HG02981 (cell line): ENCODE measurements at regions not wholly inside any gene's neighbourhood (a gene's known extent, or its start where the extent isn't known, plus 50 kb on each side); places are given as distances from the start of the nearest gene placed in this dataset.

Source experiments
- ATAC-seq: cut with Tn5 transposase; IDR thresholded peaks from one replicate; pipeline ENCODE4 v1.9.1; 2021; ENCODE audit warnings: mild to moderate bottlenecking, moderate library complexity; ENCODE audit not compliant: unreplicated experiment

DNA sequence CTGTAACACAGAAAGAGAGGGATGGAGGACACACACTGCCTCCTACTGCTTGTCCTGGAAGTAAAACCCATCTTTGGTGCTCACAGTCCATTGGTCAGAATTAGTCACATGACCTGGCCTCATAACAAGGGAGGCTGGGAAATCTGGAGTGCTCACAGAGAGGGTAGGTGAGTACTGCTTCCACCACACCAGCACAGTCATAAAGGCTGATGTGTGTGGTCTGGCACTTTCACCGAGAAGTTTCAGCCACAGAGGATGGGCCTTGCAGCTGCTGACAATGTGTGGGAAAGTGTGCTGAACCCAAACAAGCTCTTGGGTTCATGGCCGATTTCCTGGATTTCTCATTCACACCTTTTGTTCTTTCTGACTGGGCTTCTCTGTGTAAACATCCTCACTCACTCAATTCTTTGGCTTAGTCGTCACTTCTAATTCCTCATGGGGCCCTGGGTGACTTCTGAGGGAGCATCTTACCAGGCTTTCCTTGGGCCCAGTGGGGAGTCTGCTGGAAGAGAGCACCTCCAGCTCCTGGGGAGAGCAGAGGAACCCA lies 100.7 kb downstream of the ASB7 start:
- peak; percentile 99 for ATAC-seq

DNA sequence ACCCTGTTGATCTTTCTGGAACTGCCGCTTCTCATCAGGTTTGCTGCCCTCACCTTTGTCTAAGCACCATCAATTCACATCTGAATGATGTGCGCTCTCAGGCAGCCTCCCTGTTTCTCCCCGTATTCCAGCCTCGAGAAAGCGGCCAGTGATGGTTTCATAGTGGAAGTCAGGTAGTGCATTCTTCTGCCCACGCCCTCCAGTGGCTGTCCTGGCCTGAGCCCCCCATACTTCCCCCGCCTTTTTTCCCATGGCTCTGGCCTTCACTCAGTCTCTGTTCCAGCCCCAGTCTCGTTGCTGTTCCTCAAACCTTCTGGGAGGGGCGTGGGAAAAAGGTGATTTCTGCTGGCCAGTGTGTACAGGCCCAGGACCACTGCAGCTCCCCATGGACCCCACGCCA lies 101.3 kb downstream of the ASB7 start:
- no peak for ATAC-seq

DNA sequence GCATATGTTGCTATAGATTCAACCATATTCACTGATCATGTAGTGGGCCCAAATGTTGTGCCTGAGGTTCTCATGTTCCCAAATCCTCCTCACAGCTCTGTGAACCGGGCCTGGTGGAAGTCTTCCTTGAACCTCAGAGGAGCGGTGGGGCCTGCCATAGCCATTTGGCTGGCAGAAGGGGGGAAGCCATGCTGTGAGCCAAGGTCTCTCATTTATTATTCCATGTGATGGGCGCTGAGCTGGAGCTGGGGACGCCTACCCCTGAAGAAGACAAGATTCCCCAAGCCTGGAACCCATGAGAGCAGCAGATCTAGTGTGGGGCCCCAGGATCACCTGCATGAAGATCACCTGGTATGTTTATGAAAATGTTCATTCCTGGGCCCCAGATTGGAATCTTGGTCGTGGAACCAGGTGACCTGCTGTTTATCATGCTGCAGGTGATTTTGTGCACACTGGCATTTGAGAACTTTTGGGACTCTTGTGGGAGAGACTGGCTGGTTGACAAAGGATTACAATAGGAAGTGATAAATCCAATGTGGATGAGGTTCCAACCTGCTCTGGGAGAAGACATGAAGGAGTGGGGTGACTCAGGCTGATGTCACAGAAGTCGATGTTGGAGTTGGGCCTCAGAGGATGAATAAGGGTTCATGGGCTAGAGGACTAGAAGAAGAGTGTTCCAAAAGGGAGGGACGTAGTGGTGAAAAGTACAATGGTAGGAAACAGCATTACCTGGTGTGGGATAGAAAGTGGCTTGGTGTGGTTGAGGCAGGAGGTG lies 102.1 kb downstream of the ASB7 start:
- ATAC-seq = no peak

DNA sequence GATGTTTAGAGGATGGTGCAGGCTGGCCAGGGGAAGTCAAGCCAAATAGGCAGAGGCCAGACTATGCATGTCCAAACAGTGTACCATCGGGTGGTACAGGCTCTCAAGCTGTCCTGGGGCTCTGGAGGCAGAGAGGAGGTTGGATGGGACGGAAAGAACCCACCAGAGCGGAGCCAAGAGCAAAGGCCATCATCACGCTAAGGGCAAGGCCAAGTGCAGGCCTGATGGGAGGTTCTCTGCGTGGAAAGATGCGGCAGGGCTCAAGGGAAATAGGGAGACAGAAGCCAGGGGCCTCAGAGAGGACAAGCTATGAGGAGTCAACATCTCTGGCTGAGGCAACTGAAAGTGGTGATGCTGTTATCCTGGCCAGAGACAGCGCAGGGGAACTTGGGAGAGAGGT lies 102.7 kb downstream of the ASB7 start:
- ATAC-seq = no peak

DNA sequence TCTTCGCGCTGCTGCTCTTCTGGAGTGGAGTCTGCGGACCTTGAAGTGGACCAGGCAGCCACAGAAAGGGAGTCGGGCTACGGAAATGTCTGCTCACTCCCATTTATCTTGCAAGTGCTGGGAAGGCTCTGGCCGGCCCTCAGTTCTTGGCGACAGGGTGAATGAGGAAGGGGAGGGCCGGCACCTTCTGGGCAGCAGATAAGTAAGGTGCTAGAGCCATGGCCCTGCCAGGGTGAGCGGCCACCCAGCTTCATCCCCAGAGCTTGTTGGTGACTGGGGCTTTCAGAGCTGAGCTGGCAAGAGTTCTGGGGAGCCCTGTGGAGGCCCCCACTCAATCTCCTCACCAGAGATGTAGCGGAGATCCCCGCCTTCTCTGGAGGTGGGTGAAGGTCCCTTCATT lies 103.5 kb downstream of the ASB7 start:
- no peak for ATAC-seq

DNA sequence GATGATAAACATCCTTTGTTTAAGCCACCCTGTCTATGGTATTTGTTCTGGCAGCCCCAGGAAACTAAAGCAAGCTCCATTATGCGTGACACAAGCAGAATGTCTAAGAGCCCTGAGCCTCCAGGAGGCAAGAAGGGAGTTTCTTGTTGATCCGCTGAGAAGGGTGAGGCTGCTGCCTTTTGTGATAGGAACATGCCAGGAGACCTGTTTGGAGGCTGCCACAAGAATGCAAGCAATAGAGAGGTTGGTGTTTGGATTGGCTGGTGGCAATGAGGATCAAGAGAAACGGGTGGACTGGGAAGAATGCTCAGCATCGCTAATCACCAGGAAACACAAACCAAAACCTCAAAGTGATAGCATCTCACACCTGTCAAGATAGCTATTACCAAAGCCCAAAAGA lies 104.8 kb downstream of the ASB7 start:
- no peak for ATAC-seq

DNA sequence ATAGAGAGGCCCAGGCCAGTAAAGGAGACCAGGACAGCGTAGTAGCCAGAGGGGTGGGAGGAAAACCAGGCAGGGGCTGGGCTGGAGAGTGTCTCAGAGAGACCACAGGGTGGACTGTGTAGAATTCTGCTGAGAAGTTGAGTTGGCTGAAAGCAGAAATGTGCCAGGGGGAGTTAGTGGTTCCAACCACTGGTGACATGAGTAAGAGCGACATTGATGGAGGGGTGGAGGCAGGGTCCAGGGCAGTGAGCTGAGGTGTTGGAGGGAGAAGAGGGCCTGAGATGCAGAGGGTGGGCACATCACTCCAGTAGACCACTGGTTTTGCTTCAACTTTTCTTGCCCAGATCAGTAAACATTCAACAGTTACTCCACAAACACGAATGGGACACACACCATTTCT lies 106.5 kb downstream of the ASB7 start:
- ATAC-seq = no peak

DNA sequence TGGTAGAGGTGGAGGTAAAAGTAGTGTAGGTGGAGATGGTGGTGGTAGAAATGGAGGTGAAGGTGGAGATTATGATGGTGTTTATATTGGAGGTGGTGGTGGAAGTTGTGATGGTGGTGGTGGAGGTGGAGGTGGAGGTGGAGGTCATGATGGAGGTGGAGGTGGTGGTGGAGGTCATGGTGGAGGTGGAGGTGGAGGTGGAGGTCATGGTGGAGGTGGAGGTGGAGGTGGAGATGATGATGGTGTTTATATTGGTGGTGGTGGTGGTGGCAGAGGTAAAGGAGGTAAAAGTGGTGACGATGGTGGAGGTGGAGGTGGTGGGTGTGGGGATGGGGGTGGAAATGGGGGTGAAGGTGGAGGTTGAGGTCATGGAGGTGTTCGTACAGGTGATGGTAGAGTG lies 107.8 kb downstream of the ASB7 start:
- ATAC-seq = no peak

DNA sequence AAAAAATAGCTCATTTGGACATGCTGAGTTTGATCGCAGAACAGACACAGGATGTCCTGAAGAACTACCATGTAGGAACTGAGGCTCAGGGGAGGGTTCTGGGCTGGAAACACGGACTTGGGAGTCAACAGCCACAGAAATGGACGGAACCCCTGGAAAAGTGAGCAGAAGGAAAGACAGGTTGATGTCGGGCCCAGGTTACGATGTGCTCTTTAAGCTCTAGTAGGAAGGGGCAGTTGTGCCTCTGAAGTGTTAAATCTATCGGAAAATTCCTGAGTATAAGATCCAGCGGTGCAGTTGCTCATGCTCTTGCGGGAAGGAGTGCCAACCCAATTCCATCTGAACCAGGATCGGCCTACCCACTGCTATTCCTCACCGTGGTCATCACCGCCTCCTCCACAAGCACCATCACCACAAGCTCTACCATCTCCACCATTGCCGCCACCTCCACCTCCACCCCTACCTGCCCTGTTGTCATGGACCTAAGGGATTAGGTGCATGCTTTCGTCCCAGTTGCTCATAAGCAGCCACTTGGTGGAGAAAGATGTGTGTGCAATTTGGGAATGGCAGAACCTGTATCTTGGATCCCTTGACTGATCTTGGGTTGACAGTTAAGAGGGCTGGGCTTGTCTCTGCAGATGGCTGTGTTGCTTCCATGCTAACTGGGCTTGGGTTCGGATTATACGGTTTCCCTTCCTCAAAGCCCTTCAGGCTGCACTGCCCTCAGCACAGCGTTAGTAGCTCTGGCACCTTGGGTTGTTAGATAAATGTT lies 108.5 kb downstream of the ASB7 start:
- ATAC-seq = no peak

DNA sequence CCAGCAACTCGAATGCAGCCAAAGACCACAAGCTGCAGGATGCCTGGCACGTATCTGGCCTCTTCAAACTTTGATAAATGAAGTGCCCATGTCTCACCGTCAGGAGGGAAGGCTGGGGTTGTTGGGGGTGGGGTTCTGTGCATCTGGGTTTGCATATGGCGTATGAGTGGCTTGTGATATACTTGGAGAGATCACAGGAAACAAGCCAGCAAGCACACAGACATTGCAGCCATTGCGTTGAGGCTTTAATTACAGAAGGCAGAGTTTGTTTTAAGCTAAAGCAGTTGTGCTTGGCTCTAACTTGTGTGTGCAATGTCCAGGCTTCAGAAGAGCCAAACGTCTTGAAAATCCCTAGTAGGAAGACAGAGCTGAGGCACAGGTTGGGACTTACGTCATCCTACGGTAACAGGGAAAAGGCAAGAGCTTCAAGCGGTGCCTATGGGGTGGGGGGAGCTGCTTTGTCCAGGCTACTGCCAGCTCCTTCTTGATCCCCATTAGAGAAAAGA lies 109.2 kb downstream of the ASB7 start:
- no peak for ATAC-seq

DNA sequence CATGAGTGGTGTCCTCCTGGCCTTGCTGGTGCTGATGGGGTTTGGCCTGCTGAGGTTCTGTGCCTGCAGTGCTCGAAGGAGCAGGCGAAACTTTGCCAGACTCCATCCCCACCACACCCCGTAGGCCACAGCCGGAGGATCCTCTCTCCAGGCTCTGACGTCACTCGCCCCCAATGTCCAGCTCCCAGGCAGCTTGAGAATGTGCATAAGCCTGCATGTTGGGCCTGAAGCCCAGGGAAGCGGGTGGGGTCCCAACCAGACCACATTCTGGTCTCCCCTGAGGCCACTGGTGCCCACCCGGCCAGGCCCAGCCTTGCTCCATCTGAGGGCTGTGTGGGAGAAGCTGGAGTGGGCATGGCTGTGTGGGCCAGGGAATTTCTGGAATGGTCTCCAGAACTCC lies 109.8 kb downstream of the ASB7 start:
- no peak for ATAC-seq

DNA sequence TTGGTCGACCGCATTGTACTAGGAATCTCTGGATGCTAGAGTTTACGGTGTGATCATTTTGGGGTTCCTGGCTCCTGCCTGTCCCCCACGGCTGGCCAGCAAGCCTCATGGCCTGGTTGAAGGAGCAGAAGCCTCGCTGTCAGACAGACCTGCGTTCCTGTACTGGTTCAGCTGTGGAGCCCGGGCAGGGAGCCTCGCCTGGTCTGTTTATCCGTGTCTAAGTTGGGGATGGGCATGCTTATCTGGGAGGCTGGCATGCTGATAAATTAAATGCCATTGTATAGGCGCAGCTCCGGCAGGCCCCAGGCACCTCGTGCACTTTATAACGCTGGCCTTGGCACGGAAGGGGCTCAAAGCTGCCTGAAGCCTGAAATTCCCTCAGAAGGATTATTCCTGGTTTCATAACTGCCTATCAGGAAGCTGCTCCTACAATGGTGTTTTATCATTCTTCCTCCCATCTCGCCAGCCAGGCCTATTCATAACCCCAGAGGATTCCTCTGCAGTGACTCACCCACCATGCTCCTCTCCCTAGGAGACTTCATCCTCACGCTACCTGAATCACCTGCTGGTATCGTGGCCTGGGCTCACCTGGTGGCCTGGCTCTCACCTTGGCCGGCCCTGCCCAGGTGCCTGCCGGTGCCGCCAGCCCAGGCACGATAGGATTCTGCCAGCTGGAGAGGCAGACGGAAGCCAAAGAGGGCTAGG lies 110.9 kb downstream of the ASB7 start:
- ATAC-seq = no peak

DNA sequence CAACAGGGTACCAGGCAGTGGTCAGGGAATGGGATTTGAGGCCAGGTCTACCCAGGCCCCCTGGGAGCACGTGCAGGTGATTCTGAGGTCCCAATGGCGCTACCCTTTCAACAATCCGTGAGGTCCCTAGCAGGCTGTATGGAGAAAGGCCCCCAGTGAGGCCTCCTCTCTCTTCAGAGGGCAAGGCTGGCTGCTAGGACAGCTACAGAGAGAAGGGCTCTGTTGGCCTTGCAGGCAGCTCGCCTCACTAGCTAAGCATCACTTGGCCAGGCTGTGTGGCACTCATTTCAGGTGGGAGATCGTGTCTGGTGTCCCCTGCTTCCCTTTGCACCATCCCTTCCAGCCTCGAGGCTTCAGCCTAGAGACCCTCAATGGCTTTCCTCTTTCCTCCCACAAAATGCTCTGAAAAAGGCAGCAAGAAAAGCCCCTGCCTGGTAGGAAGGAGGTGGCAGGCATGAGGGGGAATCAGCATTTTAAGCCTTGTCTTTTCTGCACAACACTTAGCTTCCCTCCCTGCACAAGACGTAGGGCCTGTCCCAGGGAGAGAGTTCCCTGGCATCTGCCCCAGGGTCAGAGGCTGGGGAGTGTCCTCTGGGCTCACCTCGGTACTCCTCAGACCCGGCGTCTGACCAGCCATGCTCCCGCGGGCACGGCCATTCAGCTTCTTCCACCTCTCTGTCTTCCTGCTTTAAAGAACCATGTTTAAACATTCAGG lies 111.8 kb downstream of the ASB7 start:
- no peak for ATAC-seq

DNA sequence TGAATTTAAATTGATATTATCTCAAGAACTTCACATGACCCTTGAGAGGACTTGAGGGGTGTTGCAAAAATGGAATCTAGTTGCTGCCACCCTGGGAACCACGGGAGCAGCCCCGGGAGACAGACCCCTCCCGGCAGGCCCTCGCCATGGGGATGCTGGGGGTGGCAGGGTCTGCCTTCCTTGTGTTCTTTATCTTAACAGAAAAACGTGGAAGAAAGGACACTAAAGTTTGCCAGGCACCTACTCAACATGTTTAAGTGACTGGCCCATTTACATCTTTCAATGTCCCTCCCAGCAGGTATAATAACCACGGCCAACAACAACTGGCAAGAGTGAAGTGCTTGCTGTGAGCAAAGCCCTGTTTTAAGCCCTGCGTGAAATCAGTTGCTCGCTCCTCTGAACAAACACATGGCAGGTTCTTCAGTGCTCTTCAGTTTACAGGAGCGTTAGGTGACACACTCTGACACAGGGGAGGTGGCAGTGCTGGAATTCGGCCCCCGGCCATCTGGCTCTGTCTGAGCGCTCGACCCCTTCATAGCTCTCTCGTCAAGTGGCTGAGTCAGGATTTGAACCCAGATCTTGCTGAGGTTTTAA lies 112.5 kb downstream of the ASB7 start:
- no peak for ATAC-seq

DNA sequence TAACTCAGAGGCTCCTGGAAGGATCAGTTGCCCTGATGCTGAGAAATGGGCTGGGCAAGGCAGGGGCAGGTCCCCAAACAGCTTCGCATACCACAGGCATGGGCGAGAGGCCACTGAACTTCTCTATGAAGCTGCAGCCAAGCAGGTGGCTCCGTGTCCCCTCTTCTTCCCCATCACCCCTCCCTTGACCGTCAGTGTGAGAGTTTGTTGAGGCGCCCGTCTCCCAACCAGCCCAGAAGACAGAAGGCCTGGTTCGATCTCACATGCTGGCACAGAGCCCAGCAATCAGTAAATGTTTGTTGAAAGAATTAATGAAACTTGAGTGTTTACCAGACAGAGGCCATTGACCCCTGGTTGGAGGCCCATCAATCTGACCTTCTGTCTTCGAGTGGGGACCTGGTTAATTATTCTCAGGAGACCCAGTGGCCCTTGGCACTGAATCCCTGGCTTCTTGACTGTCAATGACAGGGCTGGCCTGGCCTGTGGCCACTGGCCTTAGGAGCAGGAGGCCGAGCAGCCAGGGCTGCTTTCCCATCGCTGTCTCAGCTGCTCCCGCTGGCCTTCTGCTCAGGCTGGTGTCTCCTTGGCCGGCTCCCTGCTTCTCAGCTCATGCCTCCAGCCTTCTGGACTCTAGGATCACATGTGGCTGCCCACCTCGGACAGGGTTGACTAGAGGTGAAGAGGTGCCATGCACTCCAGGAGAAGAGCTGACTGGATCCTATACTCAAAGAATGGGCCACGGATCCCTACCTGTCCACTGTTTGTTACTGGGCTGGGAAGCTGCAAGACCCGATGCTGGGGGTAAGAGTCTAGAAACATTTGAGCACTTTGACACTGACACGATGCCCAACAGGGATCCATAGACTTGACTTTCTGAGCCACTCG lies 113.4 kb downstream of the ASB7 start:
- no peak for ATAC-seq

DNA sequence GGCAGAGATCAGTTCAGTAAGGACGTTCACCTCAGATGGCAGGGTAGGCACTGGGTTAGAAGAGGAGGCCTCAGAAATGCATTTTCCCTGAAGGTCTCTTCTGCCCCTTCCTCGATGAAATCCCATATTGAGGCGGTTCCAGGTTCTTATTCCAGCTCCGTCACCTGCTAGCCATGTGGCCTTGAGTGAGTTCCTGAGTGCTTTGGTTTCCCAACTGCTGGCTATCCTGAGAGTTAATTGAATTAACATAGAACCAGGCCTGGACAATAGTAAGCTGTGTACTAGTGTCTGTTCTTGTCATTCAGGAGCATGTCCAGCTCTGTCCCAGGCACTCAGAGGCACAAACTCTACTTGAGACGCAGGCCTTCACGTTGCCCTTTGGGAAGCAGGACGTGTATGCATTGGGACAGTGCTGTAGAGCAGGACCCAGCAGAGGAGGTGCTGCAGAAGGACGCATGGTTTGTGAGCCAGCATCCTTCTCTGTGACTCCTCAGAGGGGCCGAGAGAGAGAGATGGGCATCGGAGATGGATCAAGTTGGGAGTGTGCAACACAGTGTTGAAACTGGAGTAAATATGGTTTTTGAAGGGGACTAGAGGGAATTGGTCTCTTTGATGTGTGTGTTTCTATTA lies 114.2 kb downstream of the ASB7 start:
- ATAC-seq = no peak

DNA sequence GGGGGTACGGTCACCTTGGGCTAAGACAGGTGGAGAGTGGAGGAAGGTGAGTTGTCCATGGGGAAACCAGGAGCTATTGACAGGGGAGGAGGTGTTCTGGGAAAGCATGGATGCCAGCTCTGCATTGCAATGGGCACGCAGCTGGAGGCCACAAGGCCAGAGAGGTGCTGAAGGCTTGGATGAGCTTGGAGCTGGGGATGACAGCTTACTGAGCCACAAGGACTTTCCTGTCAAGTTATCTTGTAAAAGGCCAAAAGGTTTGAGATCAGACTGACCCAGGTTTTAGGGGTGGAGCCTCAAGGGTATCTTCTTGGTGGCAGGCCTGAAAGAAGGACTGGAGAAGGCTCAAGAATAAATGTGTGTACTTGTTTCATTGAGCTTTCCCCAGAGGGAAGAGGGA lies 115.2 kb downstream of the ASB7 start:
- no peak for ATAC-seq

DNA sequence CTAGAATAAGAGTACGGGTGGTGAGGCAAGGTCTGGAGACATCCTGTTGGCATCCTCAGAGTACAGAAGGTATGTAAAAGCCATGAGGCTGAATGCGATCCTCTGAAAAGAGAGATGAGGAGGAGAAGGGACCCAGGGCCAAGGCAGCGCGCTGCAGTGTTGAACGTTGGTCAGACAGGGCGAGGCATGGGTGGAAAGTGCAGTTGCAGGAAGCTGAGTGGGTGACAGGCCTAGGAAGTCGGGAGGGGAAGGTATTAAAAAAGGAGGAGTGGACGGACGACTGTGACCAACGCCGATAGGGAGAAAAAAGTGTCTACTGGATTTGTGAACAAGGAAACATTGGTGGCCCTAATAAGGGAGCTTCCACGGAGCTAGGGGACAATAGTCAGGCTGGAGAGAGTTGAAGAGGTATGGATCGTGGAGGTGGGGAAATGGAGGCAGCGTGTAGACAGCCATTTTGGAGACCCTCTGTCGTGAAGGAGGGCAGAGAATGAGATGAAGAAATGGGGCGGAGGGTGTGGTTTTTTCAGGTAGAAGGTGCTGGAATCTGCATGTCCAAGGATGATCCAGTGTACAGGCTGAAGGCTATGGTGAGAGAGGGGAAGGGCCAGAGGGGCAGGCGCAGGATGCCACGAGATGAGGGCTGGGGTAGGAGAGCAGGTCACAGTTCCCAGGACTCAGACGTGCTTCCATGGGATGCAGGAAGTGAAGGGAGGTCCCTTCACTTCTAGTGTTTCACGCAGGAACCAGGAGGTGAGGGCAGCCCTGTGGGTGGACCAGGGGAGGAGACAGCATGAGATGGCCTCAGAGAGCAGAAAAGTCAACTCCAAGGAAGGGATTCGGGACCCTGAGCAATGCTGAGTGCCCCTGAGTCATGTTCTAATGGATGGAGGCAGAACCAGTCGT lies 115.9 kb downstream of the ASB7 start:
- no peak for ATAC-seq
